Neural crest cell (in vitro differentiated cells): ENCODE measurements at regions not wholly inside any gene's neighbourhood (a gene's known extent, or its start where the extent isn't known, plus 50 kb on each side); places are given as distances from the start of the nearest gene placed in this dataset.

Experiments
- DNase-seq: peaks from one replicate; pipeline ENCODE4 v3.0.0; 2021; ENCODE audit warnings: low read depth, mixed read lengths, low spot score
- H3K27ac Mint-ChIP-seq: one replicate; pipeline ENCODE4 v1.8.0; 2021; ENCODE audit warnings: mild to moderate bottlenecking, mixed read lengths; ENCODE audit not compliant: unreplicated experiment
- H3K27me3 Mint-ChIP-seq: 2 replicates; pipeline ENCODE4 v1.8.0; 2021; ENCODE audit warnings: low read depth, mild to moderate bottlenecking, mixed read lengths
- H3K36me3 Mint-ChIP-seq: 2 replicates; pipeline ENCODE4 v1.8.0; 2021; ENCODE audit warnings: low read depth, mild to moderate bottlenecking, mixed read lengths
- H3K4me1 Mint-ChIP-seq: 2 replicates; pipeline ENCODE4 v1.8.0; 2021; ENCODE audit warnings: mixed read lengths
- H3K4me3 Mint-ChIP-seq: one replicate; pipeline ENCODE4 v1.8.0; 2021; ENCODE audit warnings: mild to moderate bottlenecking, mixed read lengths
- H3K9me3 Mint-ChIP-seq: 2 replicates; pipeline ENCODE4 v1.8.0; 2021; ENCODE audit warnings: mixed read lengths
- TF ChIP-seq, protein P1 (sequence below): fragments of 200-600 bp; sonication (generic); conservative IDR thresholded peaks from 2 replicates; pipeline ENCODE4 v1.5.0; 2021; ENCODE audit warnings: antibody characterized with exemption, mild to moderate bottlenecking

DNA sequence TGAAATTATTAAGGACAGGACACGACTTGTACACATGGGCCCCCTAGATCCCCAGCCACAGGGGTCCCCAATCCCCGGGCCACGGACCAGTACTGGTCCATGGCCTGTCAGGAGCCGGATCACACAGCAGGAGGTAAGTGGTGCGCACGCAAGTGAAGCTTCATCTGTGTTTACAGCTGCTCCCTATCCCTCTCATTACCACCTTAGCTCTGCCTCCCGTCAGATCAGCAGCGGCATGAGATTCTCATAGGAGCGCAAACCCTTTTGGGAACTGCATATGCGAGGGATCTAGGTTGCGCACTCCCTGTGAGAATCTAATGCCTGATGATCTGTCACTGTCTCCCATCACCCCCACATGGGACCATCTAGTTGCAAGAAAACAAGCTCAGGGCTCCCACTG, 137.8 kb upstream of the ZFHX3 start:
- no peak for DNase-seq
- H3K9me3 Mint-ChIP-seq = no peaks in the 10 kb centered on the region
- peaks cover 45% of the 10 kb centered on the region for H3K4me1 Mint-ChIP-seq
- H3K27me3 Mint-ChIP-seq = peaks cover 3% of the 10 kb centered on the region
- TF ChIP-seq, protein P1, sequence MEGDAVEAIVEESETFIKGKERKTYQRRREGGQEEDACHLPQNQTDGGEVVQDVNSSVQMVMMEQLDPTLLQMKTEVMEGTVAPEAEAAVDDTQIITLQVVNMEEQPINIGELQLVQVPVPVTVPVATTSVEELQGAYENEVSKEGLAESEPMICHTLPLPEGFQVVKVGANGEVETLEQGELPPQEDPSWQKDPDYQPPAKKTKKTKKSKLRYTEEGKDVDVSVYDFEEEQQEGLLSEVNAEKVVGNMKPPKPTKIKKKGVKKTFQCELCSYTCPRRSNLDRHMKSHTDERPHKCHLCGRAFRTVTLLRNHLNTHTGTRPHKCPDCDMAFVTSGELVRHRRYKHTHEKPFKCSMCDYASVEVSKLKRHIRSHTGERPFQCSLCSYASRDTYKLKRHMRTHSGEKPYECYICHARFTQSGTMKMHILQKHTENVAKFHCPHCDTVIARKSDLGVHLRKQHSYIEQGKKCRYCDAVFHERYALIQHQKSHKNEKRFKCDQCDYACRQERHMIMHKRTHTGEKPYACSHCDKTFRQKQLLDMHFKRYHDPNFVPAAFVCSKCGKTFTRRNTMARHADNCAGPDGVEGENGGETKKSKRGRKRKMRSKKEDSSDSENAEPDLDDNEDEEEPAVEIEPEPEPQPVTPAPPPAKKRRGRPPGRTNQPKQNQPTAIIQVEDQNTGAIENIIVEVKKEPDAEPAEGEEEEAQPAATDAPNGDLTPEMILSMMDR = no peak
- H3K4me3 Mint-ChIP-seq = no peak overlapping the region
- H3K27ac Mint-ChIP-seq = peak overlapping the region; percentile 62
- no peaks in the 10 kb centered on the region for H3K36me3 Mint-ChIP-seq

DNA sequence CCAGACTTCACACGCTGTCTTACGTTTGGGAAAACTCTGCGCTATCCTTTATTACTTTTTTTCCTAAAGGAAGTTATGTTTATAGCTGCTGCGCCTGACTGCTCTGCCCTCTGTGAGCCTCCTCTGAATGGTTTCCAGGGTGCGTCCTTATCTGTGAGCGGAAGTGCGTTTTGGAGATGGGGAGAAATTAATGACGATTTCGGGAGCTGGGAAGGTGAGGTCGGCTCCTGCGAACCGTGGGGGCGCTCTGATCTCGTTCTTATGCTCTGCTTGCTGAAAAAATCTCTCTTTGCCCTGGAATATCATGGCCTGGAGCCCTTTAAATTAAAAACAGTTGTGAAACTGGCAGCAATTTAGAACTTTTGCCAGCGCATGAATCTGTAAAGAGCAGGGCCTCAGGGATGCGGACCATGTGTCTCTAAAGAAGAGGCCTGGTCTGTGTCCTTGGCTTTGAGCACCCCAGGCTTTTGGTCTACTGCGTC, 135.7 kb upstream of the ZFHX3 start:
- H3K9me3 Mint-ChIP-seq = no peaks in the 10 kb centered on the region
- peaks cover 49% of the 10 kb centered on the region for H3K4me1 Mint-ChIP-seq
- H3K4me3 Mint-ChIP-seq = no peak overlapping the region
- peak overlapping the region; percentile 16 for H3K27ac Mint-ChIP-seq
- TF ChIP-seq, protein P1 = no peak
- no peak for DNase-seq
- no peaks in the 10 kb centered on the region for H3K36me3 Mint-ChIP-seq
- H3K27me3 Mint-ChIP-seq = no peaks in the 10 kb centered on the region

DNA sequence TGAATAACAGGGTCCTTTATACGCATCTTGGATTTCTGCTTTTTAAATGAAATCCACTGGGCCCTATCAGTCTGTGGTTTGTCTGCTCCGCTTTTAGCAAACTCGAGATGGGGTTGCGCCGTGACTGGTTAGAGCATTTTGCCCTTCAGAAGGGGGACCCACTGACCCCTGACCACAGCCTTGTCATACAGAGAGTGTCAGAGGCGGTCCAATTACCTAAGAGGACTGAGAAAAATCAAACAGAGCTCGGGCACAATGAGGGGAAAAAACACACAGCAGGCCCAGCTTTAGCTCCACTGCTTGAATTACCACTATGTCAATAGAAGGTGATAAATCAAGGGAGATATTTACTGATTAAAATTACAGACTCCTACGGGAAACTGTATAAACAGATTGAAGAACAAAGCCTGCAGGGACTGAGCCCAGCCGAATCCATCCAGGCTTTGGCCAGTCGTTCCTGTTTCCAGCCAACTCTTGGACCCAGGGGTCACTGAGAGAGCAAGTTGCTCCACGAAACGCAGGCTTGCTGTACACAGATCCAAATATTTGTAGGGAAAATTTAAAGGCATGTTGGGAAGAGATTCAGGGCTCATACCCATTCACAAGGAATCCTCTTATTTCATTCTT, 131.9 kb upstream of the ZFHX3 start:
- H3K9me3 Mint-ChIP-seq = no peaks in the 10 kb centered on the region
- H3K36me3 Mint-ChIP-seq = no peaks in the 10 kb centered on the region
- H3K27me3 Mint-ChIP-seq = no peaks in the 10 kb centered on the region
- TF ChIP-seq, protein P1 = no peak
- no peak overlapping the region for H3K4me3 Mint-ChIP-seq
- peak overlapping the region; percentile 60 for H3K27ac Mint-ChIP-seq
- no peak for DNase-seq
- H3K4me1 Mint-ChIP-seq = peaks cover 42% of the 10 kb centered on the region

DNA sequence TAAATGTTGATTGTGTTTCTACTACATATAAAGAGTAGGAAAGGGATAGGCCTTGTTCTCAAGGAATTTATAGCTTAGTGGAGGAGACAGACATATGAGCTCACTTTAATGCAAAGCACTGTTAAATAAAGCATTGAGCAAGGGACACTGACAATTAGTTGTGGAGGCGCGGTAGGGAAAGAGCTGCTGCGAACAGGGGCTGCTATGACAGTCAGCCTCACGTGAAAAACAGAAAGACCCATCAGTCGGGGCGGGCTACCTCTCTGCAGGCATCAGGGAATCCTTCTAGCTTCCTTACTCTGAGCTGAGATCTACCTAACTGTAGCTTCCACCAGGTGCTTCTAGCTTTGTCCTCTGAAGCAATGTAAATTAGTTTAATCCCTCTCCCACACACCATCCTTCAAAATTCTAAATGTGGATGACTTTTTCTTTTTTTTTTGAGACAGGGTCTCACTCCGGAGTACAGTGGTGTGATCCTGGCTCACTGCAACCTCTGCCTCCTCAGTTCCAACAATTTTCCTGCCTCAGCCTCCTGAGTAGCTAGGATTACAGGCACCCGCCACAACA, 129.9 kb upstream of the ZFHX3 start:
- Mint-ChIP-seq H3K9me3 (no peaks in the 10 kb centered on the region), H3K27me3 (no peaks in the 10 kb centered on the region), H3K4me1 (peaks cover 48% of the 10 kb centered on the region), H3K27ac (no peak overlapping the region), H3K4me3 (no peak overlapping the region), H3K36me3 (no peaks in the 10 kb centered on the region)
- no peak for DNase-seq
- TF ChIP-seq, protein P1 = no peak

DNA sequence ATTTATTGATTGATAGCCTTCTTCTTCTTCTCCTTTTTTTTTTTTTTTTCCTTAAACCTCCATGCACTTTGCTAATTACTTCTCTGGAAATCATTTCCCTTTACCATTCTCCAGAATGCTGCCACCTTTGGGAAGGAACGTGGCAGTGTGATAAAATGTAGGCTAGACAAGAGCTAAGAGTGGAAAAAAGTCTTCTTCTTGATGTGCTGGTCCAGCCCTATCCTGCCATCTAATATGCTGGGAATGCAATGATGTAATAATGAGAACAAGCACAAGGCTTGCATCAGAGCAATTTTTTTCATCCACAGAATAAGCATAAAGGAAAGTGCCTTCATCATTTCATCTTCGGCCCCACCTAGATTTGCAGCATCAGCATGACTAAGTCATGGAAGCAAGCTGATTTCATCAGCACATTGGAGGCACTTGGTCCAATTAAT, 128.7 kb upstream of the ZFHX3 start:
- H3K4me3 Mint-ChIP-seq = no peak overlapping the region
- no peak overlapping the region for H3K27ac Mint-ChIP-seq
- H3K27me3 Mint-ChIP-seq = no peaks in the 10 kb centered on the region
- H3K9me3 Mint-ChIP-seq = no peaks in the 10 kb centered on the region
- TF ChIP-seq, protein P1 = peak; percentile 41
- no peak for DNase-seq
- peaks cover 55% of the 10 kb centered on the region for H3K4me1 Mint-ChIP-seq
- no peaks in the 10 kb centered on the region for H3K36me3 Mint-ChIP-seq
